H1 (cell line): ENCODE measurements at regions not wholly inside any gene's neighbourhood (a gene's known extent, or its start where the extent isn't known, plus 50 kb on each side); places are given as distances from the start of the nearest gene placed in this dataset.

Experiments used
- CTCF ChIA-PET: fragments of 300-600 bp; sonication (Branson Sonifier 250); formaldehyde crosslinking; loops from one replicate; lab custom pipeline; 2021; ENCODE audit not compliant: partially characterized antibody; lab: Charles Lee
- POLR2A ChIA-PET: fragments of 300-600 bp; sonication (Branson Sonifier 250); formaldehyde crosslinking; loops from one replicate; lab custom pipeline; 2021; ENCODE audit warnings: inconsistent platforms; ENCODE audit not compliant: partially characterized antibody; lab: Charles Lee
- DNase-seq, 2 experiments: peaks; one replicate each; pipeline versions ENCODE4 v3.0.0 to v3.0.0-alpha.2; 2010 to 2022; ENCODE audit warnings: low spot score in 2 of 2, low read depth in 1 of 2, mixed read lengths in 1 of 2
- FAIRE-seq: peaks from 2 replicates; lab custom pipeline; 2011; peaks lifted over from hg19 to GRCh38; lab: Jason Lieb, UNC
- H2AFZ ChIP-seq: 2 replicates; pipeline ENCODE4 v1.8.1; 2012; ENCODE audit warnings: low read length, inconsistent platforms
- H2AK5ac ChIP-seq: 2 replicates; pipeline ENCODE4 v1.6.1; 2013; ENCODE audit warnings: low read depth, low read length
- H2BK120ac ChIP-seq: replicated peaks from 2 replicates; pipeline ENCODE3; 2013; ENCODE audit warnings: low read depth, low read length, inconsistent platforms
- H2BK12ac ChIP-seq: 2 replicates; pipeline ENCODE4 v1.6.1; 2013; ENCODE audit warnings: low read depth, low read length
- H2BK15ac ChIP-seq: 2 replicates; pipeline ENCODE4 v1.6.1; 2013; ENCODE audit warnings: low read length
- H2BK20ac ChIP-seq: 2 replicates; pipeline ENCODE4 v1.6.1; 2013; ENCODE audit warnings: low read length
- H2BK5ac ChIP-seq: 2 replicates; pipeline ENCODE4 v1.6.1; 2013; ENCODE audit warnings: low read depth, low read length
- H3K14ac ChIP-seq: 2 replicates; pipeline ENCODE4 v1.6.1; 2013; ENCODE audit warnings: inconsistent platforms; ENCODE audit not compliant: insufficient read length
- H3K18ac ChIP-seq: 2 replicates; pipeline ENCODE4 v1.6.1; 2013; ENCODE audit warnings: low read length; ENCODE audit errors: extremely low read depth
- H3K23ac ChIP-seq: 2 replicates; pipeline ENCODE4 v1.6.1; 2013; ENCODE audit warnings: inconsistent platforms; ENCODE audit not compliant: insufficient read length
- H3K23me2 ChIP-seq: 2 replicates; pipeline ENCODE4 v1.6.1; 2013; ENCODE audit warnings: low read depth, low read length
- H3K27ac ChIP-seq: 2 replicates; pipeline ENCODE4 v1.6.1; 2011; ENCODE audit warnings: low read depth, low read length, inconsistent platforms
- H3K27me3 ChIP-seq, 4 experiments: replicated peaks in 1 of 4; 1 replicate in 1 of 4; 2 replicates in 3 of 4; pipeline versions ENCODE4 v1.6.1 to v1.8.1; 2011 to 2013; ENCODE audit warnings: low read length in 3 of 4, mild to moderate bottlenecking in 3 of 4, inconsistent platforms in 2 of 4, mixed read lengths in 2 of 4, moderate library complexity in 1 of 4; ENCODE audit not compliant: control insufficient read depth in 3 of 4, insufficient read depth in 3 of 4; ENCODE audit errors: extremely low read depth in 1 of 4
- H3K36me3 ChIP-seq, 4 experiments: 2 replicates each; pipeline versions ENCODE4 v1.6.1 to v1.8.1; 2011 to 2013; ENCODE audit warnings: mild to moderate bottlenecking in 4 of 4, low read length in 3 of 4, moderate library complexity in 2 of 4, control low read depth in 1 of 4, inconsistent platforms in 1 of 4; ENCODE audit not compliant: insufficient read depth in 4 of 4, control insufficient read depth in 2 of 4
- H3K4ac ChIP-seq: replicated peaks from 2 replicates; pipeline ENCODE3; 2013; ENCODE audit warnings: low read length, low read depth, mixed read lengths, inconsistent platforms; ENCODE audit not compliant: insufficient read length
- H3K4me1 ChIP-seq, 4 experiments: replicated peaks in 1 of 4; 1 replicate in 1 of 4; 2 replicates in 3 of 4; pipeline versions ENCODE4 v1.6.1 to v1.8.1; 2011 to 2013; ENCODE audit warnings: low read length in 3 of 4, inconsistent platforms in 2 of 4, mixed read lengths in 1 of 4; ENCODE audit not compliant: insufficient read depth in 4 of 4, control insufficient read depth in 3 of 4
- H3K4me2 ChIP-seq, 2 experiments: 2 replicates each; pipeline versions ENCODE4 v1.6.1 to v1.8.1; 2011 to 2013; ENCODE audit warnings: low read depth in 2 of 2, low read length in 2 of 2, control low read depth in 1 of 2, inconsistent platforms in 1 of 2, mild to moderate bottlenecking in 1 of 2; ENCODE audit not compliant: insufficient read depth in 1 of 2
- H3K4me3 ChIP-seq, 4 experiments: fragments of 200-600, 300-600 bp in 1 of 4; sonication (generic), shearing (Covaris generic), sonication (Bioruptor Twin) in 1 of 4; 2 replicates each; pipeline versions ENCODE4 v1.5.1 to v1.8.1; 2011 to 2016; ENCODE audit warnings: low read length in 4 of 4, low read depth in 3 of 4, control low read depth in 2 of 4, inconsistent platforms in 2 of 4, mild to moderate bottlenecking in 2 of 4, mixed read lengths in 1 of 4, moderate library complexity in 1 of 4; ENCODE audit not compliant: insufficient read depth in 2 of 4; ENCODE audit errors: extremely low read depth in 1 of 4
- H3K56ac ChIP-seq: replicated peaks from 2 replicates; pipeline ENCODE3; 2013; ENCODE audit warnings: low read depth, mild to moderate bottlenecking, mixed read lengths, low read length, inconsistent platforms; ENCODE audit not compliant: insufficient read length
- H3K79me1 ChIP-seq: 2 replicates; pipeline ENCODE4 v1.6.1; 2013; ENCODE audit warnings: low read depth, low read length, control low read depth
- H3K79me2 ChIP-seq, 2 experiments: 2 replicates each; pipeline versions ENCODE4 v1.6.1 to v1.8.1; 2012 to 2013; ENCODE audit warnings: low read length in 2 of 2, mild to moderate bottlenecking in 2 of 2, inconsistent platforms in 1 of 2; ENCODE audit not compliant: insufficient read depth in 2 of 2, control insufficient read depth in 1 of 2
- H3K9ac ChIP-seq, 4 experiments: replicated peaks in 1 of 4; 1 replicate in 1 of 4; 2 replicates in 3 of 4; pipeline versions ENCODE4 v1.6.1 to v1.8.1; 2011 to 2013; ENCODE audit warnings: low read depth in 3 of 4, low read length in 3 of 4, control low read depth in 2 of 4, mild to moderate bottlenecking in 2 of 4, moderate library complexity in 2 of 4, inconsistent platforms in 1 of 4; ENCODE audit errors: extremely low read depth in 1 of 4
- H3K9me3 ChIP-seq, 2 experiments: 2 replicates each; pipeline versions ENCODE4 v1.6.1 to v1.8.1; 2012 to 2013; ENCODE audit warnings: mild to moderate bottlenecking in 2 of 2, moderate library complexity in 2 of 2, control low read depth in 1 of 2, inconsistent platforms in 1 of 2, low read depth in 1 of 2, low read length in 1 of 2, mixed read lengths in 1 of 2; ENCODE audit not compliant: insufficient read depth in 2 of 2
- H4K20me1 ChIP-seq, 2 experiments: replicated peaks in 1 of 2; 2 replicates each; pipeline versions ENCODE3 to v1.8.1; 2011 to 2013; ENCODE audit warnings: inconsistent platforms in 2 of 2, low read length in 2 of 2, mild to moderate bottlenecking in 1 of 2; ENCODE audit not compliant: insufficient read depth in 2 of 2, control insufficient read depth in 1 of 2
- H4K5ac ChIP-seq: 2 replicates; pipeline ENCODE4 v1.6.1; 2013; ENCODE audit warnings: low read length, low read depth, mixed read lengths, inconsistent platforms; ENCODE audit not compliant: insufficient read length
- H4K8ac ChIP-seq: 2 replicates; pipeline ENCODE4 v1.8.0; 2013; ENCODE audit warnings: mild to moderate bottlenecking, moderate library complexity, low read length, inconsistent platforms; ENCODE audit not compliant: insufficient read depth; ENCODE audit errors: extremely low read depth
- H4K91ac ChIP-seq: replicated peaks from 2 replicates; pipeline ENCODE3; 2013; ENCODE audit warnings: low read length, mixed read lengths, inconsistent platforms; ENCODE audit not compliant: insufficient read length
- JUN ChIP-seq: IDR thresholded peaks from 2 replicates; pipeline ENCODE4 v1.6.1; 2011; ENCODE audit warnings: low read depth, mild to moderate bottlenecking, improper control_type of control experiment, low read length
- WGBS, 2 experiments: shearing (Covaris generic) in 1 of 2; methylation state at CpG; one replicate each; pipeline versions ENCODE4 v1.1.6 to v1.1.7; 2013 to 2015; ENCODE audit warnings: low lambda C conversion rate in 2 of 2, mixed read lengths in 2 of 2, inconsistent platforms in 1 of 2, low coverage in 1 of 2, missing lambda C conversion rate in 1 of 2; ENCODE audit not compliant: insufficient replicate concordance in 2 of 2, insufficient coverage in 1 of 2, insufficient read length in 1 of 2; ENCODE audit errors: extremely low coverage in 1 of 2, missing lambda C conversion rate in 1 of 2; 5-methylcytosine and 5-hydroxymethylcytosine counted together

GRCh38 chr3:16081661-16082060 is 92.8 kb upstream of the GALNT15 start:
- DNase-seq (no peak), FAIRE-seq (no peak)
- H2BK20ac ChIP-seq = no peak overlapping the region
- H3K79me2 ChIP-seq = no peaks in the 10 kb centered on the region
- no peak overlapping the region for H2BK5ac ChIP-seq
- H4K8ac ChIP-seq = no peak overlapping the region
- H2BK120ac ChIP-seq = no peak overlapping the region
- H3K14ac ChIP-seq = no peak overlapping the region
- 84% methylated on average over 3 of the region's 3 CpGs; no CpG with 5 or more reads in 1 of the 2 experiments for WGBS, 2 experiments
- no peak overlapping the region for H3K4ac ChIP-seq
- no peaks in the 10 kb centered on the region for H3K27me3 ChIP-seq
- H3K56ac ChIP-seq = no peak overlapping the region
- no peaks in the 10 kb centered on the region for H4K20me1 ChIP-seq
- no peak overlapping the region for H3K4me2 ChIP-seq
- H2AK5ac ChIP-seq = no peak overlapping the region
- H3K79me1 ChIP-seq = no peaks in the 10 kb centered on the region
- H3K9ac ChIP-seq = no peak overlapping the region
- TF ChIP-seq JUN = no peak
- H3K4me1 ChIP-seq = no peaks in the 10 kb centered on the region
- no peak overlapping the region for H3K4me3 ChIP-seq
- H2BK15ac ChIP-seq = no peak overlapping the region
- H3K23ac ChIP-seq = no peak overlapping the region
- no peak overlapping the region for H3K18ac ChIP-seq
- CTCF ChIA-PET = no interaction called here
- H3K23me2 ChIP-seq = peaks cover 4% of the 10 kb centered on the region; the same call in 1 of the 2 replicates
- H3K9me3 ChIP-seq = peaks cover 19 to 32% of the 10 kb centered on the region in 2 experiments
- H2AFZ ChIP-seq = no peak overlapping the region
- H4K5ac ChIP-seq = no peak overlapping the region
- no peaks in the 10 kb centered on the region for H3K36me3 ChIP-seq
- no peak overlapping the region for H4K91ac ChIP-seq
- no peak overlapping the region for H3K27ac ChIP-seq
- no peak overlapping the region for H2BK12ac ChIP-seq
- POLR2A ChIA-PET = no interaction called here
